HUES6 (cell line): ENCODE measurements at regions not wholly inside any gene's neighbourhood (a gene's known extent, or its start where the extent isn't known, plus 50 kb on each side); places are given as distances from the start of the nearest gene placed in this dataset.

Experiments used
- H3K27ac ChIP-seq: 2 replicates; pipeline ENCODE4 v1.7.0; 2013; ENCODE audit warnings: low read depth, mild to moderate bottlenecking, low read length, inconsistent platforms
- H3K27me3 ChIP-seq: 2 replicates; pipeline ENCODE4 v1.6.1; 2013; ENCODE audit warnings: low read length; ENCODE audit not compliant: control insufficient read depth, insufficient read depth
- H3K36me3 ChIP-seq: 2 replicates; pipeline ENCODE4 v1.6.1; 2013; ENCODE audit warnings: low read length; ENCODE audit not compliant: control insufficient read depth, insufficient read depth
- H3K4me1 ChIP-seq: 2 replicates; pipeline ENCODE4 v1.6.1; 2013; ENCODE audit warnings: low read length; ENCODE audit not compliant: control insufficient read depth, insufficient read depth
- H3K4me3 ChIP-seq: 2 replicates; pipeline ENCODE4 v1.5.1; 2013; ENCODE audit warnings: low read depth, low read length
- H3K9ac ChIP-seq: one replicate; pipeline ENCODE4 v1.6.1; 2013; ENCODE audit warnings: mild to moderate bottlenecking, low read length
- H3K9me3 ChIP-seq: 2 replicates; pipeline ENCODE4 v1.6.1; 2013; ENCODE audit warnings: low read depth, low read length; ENCODE audit not compliant: control insufficient read depth, insufficient read depth

- H3K27ac ChIP-seq: no peak overlapping the region
- H3K9ac ChIP-seq: no peak overlapping the region
- H3K27me3 ChIP-seq: no peaks in the 10 kb centered on the region
- H3K9me3 ChIP-seq: no peaks in the 10 kb centered on the region
- H3K36me3 ChIP-seq: no peaks in the 10 kb centered on the region
- H3K4me1 ChIP-seq: peaks cover 6% of the 10 kb centered on the region
- no peak overlapping the region for H3K4me3 ChIP-seq
Observed at GRCh38 chr14:98348505-98348904, 923.5 kb downstream of the BCL11B start.

- Histone ChIP-seq H3K4me3 (no peak overlapping the region), H3K9ac (no peak overlapping the region), H3K4me1 (peaks cover 6% of the 10 kb centered on the region), H3K27ac (no peak overlapping the region), H3K36me3 (no peaks in the 10 kb centered on the region), H3K9me3 (no peaks in the 10 kb centered on the region), H3K27me3 (no peaks in the 10 kb centered on the region)
Observed at GRCh38 chr14:98350213-98350612, 921.8 kb downstream of the BCL11B start.

- Histone ChIP-seq H3K4me3 (no peak overlapping the region), H3K9ac (no peak overlapping the region), H3K4me1 (no peaks in the 10 kb centered on the region), H3K27ac (no peak overlapping the region), H3K36me3 (no peaks in the 10 kb centered on the region), H3K9me3 (peaks cover 30% of the 10 kb centered on the region), H3K27me3 (no peaks in the 10 kb centered on the region)
Observed at GRCh38 chr14:98364961-98365360, 907.0 kb downstream of the BCL11B start.

- H3K9me3 ChIP-seq: peaks cover 26% of the 10 kb centered on the region
Observed at GRCh38 chr14:98366429-98366828, 905.6 kb downstream of the BCL11B start.

GRCh38 chr14:98368221-98368620 is 903.8 kb downstream of the BCL11B start:
- Histone ChIP-seq H3K9ac (no peak overlapping the region), H3K4me3 (no peak overlapping the region), H3K9me3 (peaks cover 26% of the 10 kb centered on the region), H3K27me3 (no peaks in the 10 kb centered on the region), H3K4me1 (no peaks in the 10 kb centered on the region), H3K36me3 (no peaks in the 10 kb centered on the region), H3K27ac (no peak overlapping the region)

More at GRCh38 chr14:98366429-98366828, 905.6 kb downstream of the BCL11B start:
- no peaks in the 10 kb centered on the region for H3K27me3 ChIP-seq
- H3K9ac ChIP-seq: no peak overlapping the region
- H3K4me3 ChIP-seq: no peak overlapping the region
- H3K27ac ChIP-seq: no peak overlapping the region
- H3K4me1 ChIP-seq: no peaks in the 10 kb centered on the region
- H3K36me3 ChIP-seq: no peaks in the 10 kb centered on the region

GRCh38 chr14:98368916-98369315 is 903.1 kb downstream of the BCL11B start:
- no peak overlapping the region for H3K9ac ChIP-seq
- H3K4me1 ChIP-seq: no peaks in the 10 kb centered on the region
- no peaks in the 10 kb centered on the region for H3K36me3 ChIP-seq
- H3K27ac ChIP-seq: no peak overlapping the region
- H3K4me3 ChIP-seq: no peak overlapping the region
- peaks cover 26% of the 10 kb centered on the region for H3K9me3 ChIP-seq
- no peaks in the 10 kb centered on the region for H3K27me3 ChIP-seq

GRCh38 chr14:98369344-98369743 is 902.7 kb downstream of the BCL11B start:
- Histone ChIP-seq H3K27ac (no peak overlapping the region), H3K4me3 (no peak overlapping the region), H3K27me3 (no peaks in the 10 kb centered on the region), H3K9ac (no peak overlapping the region), H3K9me3 (peaks cover 26% of the 10 kb centered on the region), H3K4me1 (no peaks in the 10 kb centered on the region), H3K36me3 (no peaks in the 10 kb centered on the region)

GRCh38 chr14:98370352-98370751 is 901.6 kb downstream of the BCL11B start:
- no peaks in the 10 kb centered on the region for H3K27me3 ChIP-seq
- no peaks in the 10 kb centered on the region for H3K36me3 ChIP-seq
- H3K9me3 ChIP-seq: peaks cover 26% of the 10 kb centered on the region
- no peaks in the 10 kb centered on the region for H3K4me1 ChIP-seq
- H3K9ac ChIP-seq: no peak overlapping the region
- H3K4me3 ChIP-seq: no peak overlapping the region
- no peak overlapping the region for H3K27ac ChIP-seq

- no peaks in the 10 kb centered on the region for H3K27me3 ChIP-seq
- H3K27ac ChIP-seq: no peak overlapping the region
- H3K9me3 ChIP-seq: peaks cover 26% of the 10 kb centered on the region
- H3K9ac ChIP-seq: no peak overlapping the region
- no peaks in the 10 kb centered on the region for H3K4me1 ChIP-seq
- no peak overlapping the region for H3K4me3 ChIP-seq
- H3K36me3 ChIP-seq: no peaks in the 10 kb centered on the region
Observed at GRCh38 chr14:98371141-98371540, 900.9 kb downstream of the BCL11B start.

- Histone ChIP-seq H3K9me3 (peaks cover 4% of the 10 kb centered on the region; the same call in 1 of the 2 replicates), H3K9ac (no peak overlapping the region), H3K36me3 (no peaks in the 10 kb centered on the region), H3K27ac (no peak overlapping the region), H3K4me3 (no peak overlapping the region), H3K27me3 (no peaks in the 10 kb centered on the region), H3K4me1 (no peaks in the 10 kb centered on the region)
Observed at GRCh38 chr14:98374136-98374535, 897.9 kb downstream of the BCL11B start.

GRCh38 chr14:98375566-98375965 is 896.4 kb downstream of the BCL11B start:
- Histone ChIP-seq H3K9ac (no peak overlapping the region), H3K4me3 (no peak overlapping the region), H3K9me3 (no peaks in the 10 kb centered on the region), H3K27ac (no peak overlapping the region), H3K27me3 (no peaks in the 10 kb centered on the region), H3K36me3 (no peaks in the 10 kb centered on the region), H3K4me1 (no peaks in the 10 kb centered on the region)

GRCh38 chr14:98379830-98380229 is 892.2 kb downstream of the BCL11B start:
- no peaks in the 10 kb centered on the region for H3K27me3 ChIP-seq
- no peaks in the 10 kb centered on the region for H3K36me3 ChIP-seq
- H3K4me1 ChIP-seq: no peaks in the 10 kb centered on the region
- no peaks in the 10 kb centered on the region for H3K9me3 ChIP-seq
- H3K27ac ChIP-seq: no peak overlapping the region
- H3K4me3 ChIP-seq: no peak overlapping the region
- no peak overlapping the region for H3K9ac ChIP-seq
